ENCODE measurements at regions not wholly inside any gene's neighbourhood (a gene's known extent, or its start where the extent isn't known, plus 50 kb on each side); places are given as distances from the start of the nearest gene placed in this dataset.
A peak's percentile ranks its signal among the peaks of the same experiment; 100 is the strongest.

DNA sequence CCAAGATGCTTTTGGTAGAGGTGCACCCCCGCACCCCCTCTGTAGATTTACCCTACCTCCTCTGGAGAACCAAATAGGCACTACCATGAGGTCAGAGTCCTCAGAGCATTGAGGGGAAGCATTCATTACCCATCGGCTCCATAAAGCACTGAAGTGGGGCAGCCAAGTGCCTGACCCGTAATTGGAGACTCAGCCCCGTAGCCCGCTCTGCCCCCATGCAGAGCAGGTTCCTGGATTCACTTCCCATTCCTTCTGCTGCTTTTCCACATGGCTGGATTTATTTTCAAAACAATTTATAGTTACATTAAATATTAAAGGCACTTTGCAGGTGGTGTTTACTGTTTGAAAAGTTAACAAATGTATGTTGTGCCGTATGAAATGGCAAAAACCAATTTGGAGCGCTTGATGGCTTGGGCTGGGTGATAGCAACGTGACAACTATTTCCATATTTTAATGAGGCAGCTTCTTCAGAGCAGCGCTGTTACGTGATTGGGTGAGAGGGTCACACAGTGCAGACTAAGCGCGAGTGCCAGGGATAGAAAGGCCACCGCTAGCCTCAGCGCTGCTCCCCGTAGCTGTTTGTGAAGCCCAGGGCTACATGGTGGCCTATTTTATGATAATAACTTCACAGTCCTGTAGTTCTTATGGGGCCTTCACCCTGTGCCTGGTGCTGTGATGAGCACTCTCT, 373.8 kb upstream of the PROK2 start:
- DNase-seq (ENCODE audit: low spot score): no peak

- DNase-seq (ENCODE audit: low spot score): no peak
Measured at GRCh38 chr3:72157748-72158638, 373.0 kb upstream of the PROK2 start.

GRCh38 chr3:72155391-72156064, 370.6 kb upstream of the PROK2 start:
- DNase-seq (ENCODE audit: low spot score): no peak

GRCh38 chr3:72154391-72155335, 369.7 kb upstream of the PROK2 start:
- no peak for DNase-seq (ENCODE audit: low spot score)

- no peak for DNase-seq (ENCODE audit: low spot score)
Measured at GRCh38 chr3:72153477-72154314, 368.7 kb upstream of the PROK2 start.

DNA sequence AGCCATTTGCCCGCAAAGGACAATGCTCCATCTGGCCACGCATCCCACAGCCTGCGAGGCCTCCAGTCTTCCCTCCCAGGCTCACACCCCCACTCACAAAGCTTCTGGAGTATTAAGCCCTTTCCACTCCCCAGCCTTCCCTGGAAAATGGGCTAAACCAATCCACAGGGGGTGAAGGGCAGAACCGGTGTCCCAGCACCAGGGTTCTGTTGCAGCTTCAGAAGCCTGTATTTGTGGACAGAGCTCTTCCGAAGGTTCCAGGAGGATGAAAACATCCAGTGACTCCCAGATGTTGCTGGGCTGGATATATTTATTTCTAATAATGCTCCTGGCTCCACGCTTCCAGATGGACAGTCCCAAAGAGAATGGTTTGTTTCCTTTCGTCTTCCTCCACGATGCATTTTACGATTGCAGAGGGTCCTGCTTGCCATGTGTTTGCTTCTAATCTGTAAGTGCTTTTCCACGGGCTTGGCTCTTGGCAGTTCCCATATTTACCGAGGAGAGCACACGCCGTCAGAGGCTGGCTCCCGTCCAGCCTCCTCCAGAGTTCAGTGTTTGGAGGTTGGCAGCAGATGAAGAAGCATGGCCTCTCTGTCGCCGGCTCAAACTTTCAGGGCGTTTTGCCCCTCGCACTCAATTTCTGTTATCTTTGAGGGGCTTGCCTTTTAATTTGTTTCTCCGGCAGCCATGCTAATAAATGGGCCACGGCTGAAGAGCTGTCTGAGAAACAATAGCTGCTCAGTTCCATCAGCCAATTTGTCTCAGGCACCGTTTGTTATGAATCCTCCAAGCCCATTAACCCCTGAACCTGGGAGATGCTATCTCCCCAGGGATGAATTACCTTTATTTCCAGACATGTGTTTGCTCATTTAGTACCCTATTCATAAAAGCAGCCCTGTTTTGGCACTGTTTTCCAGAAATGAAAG, 367.9 kb upstream of the PROK2 start:
- no peak for DNase-seq (ENCODE audit: low spot score)

GRCh38 chr3:72151465-72152238, 366.7 kb upstream of the PROK2 start:
- DNase-seq (ENCODE audit: low spot score): no peak

- no peak for DNase-seq (ENCODE audit: low spot score)
Measured at GRCh38 chr3:72150634-72151412, 365.9 kb upstream of the PROK2 start.

DNA sequence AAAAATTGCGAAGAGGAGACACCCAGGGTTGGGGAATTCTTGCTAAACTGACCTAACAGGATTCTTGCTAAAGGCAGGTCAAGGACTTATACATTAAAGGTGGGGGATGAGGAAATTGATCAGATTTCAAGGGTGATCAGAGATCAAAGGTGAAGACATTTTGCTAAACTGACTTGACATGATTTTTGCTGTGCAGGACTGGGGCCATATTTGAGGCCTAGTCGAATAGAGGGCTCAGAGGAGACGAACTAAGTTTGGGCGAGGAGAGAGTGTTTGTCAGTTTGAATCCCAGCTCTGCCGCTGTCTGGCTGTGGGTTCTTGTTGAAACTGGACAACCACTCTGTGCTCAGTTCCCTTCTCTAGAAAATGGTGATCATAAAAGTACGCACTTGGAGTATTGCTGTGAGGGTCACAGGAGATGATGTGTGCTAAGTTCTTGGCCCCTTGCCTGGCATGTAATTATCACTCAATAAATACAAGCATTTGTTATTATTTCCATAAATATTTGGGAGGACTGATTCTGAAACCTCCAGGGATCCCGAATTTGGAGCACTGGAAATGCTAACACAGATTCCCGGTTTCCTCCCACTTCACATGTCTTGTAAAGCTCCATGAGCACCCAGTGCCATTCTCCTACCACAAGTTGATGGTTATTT, 364.8 kb upstream of the PROK2 start:
- DNase-seq (ENCODE audit: low spot score): no peak

DNA sequence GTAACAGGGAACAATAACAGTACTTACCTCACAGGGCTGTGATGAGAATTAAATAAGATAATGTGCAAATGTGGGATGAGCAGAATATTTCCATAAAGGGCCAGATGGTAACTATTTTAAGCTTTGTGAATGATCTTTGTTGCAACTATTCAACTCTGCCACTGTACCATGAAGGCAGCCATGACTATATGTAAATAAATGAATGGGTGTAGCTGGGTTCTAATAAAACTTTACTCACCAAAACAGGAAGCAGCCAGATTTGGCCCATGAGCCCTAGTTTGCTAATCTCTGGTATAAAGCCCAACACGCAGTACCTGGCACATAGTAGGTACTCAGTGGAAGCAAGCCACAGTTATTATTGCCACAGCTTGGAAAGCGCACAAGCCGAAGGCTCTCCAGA, 362.7 kb upstream of the PROK2 start:
- no peak for DNase-seq (ENCODE audit: low spot score)

GRCh38 chr3:72145506-72146380, 360.8 kb upstream of the PROK2 start:
- DNase-seq (ENCODE audit: low spot score): no peak

- peak; percentile 51 for DNase-seq (ENCODE audit: low spot score)
Measured at GRCh38 chr3:72144773-72145505, 360.0 kb upstream of the PROK2 start.

DNA sequence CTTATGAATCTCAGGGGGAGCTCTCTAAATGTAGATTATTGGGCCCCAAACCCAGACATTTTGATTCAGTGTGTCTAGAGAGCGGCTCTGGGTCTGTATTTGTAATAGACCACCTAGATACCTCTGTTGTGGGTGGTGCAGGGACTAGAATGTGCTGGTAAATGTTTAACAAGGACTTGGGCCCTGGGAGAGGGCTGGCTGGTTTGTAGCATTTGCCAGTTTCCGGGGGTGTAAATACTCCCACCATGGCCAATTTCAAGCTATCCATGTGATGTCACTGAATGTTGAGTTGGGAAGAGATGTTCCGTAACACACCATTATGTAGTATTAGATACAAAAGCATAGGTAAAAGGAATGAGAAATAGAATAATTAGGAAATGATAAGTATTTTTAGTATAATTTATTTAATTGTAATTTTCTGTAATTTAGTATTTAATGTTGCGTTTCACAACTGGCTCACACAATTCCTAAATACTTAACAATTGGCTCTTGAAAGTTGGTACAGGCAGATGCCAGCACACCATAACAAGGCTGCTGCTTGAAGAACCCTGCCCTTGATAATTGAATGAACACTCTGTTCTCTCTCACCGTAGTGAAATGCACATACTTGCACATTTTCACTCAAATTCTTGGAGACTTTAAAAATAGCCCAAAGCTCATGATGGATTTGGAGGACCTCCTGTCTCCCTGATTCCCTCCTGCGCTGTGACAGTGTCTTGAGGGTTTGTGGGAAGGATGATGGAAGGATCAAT, 359.2 kb upstream of the PROK2 start:
- no peak for DNase-seq (ENCODE audit: low spot score)

GRCh38 chr3:72143322-72143721, 358.4 kb upstream of the PROK2 start:
- DNase-seq (ENCODE audit: low spot score): no peak

DNA sequence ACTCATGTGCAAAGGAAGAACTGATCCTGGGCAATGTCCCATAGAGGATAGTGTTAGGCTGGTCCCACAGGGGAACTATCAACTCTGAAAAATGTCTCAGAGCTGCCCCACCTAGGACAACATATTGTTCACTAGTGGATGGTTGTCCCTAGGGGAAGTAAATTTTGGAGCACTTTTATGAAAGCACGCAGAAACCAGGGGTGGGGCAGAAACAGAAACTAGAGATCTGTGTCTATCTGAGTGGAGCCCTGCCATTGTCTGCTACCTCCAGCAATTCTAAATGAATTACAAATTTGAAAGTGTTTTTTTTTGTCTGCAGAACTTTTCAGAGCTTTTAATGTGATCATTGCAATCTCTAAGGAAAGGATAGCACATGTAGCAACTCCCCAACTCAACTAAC, 357.1 kb upstream of the PROK2 start:
- DNase-seq (ENCODE audit: low spot score): no peak
